ENCODE measurements at regions not wholly inside any gene's neighbourhood (a gene's known extent, or its start where the extent isn't known, plus 50 kb on each side); places are given as distances from the start of the nearest gene placed in this dataset.
"Not testable (repeated sequence)": the region's sequence is repeated elsewhere in the genome, so short reads cannot be mapped to it uniquely, and the experiment has no call there.

DNA sequence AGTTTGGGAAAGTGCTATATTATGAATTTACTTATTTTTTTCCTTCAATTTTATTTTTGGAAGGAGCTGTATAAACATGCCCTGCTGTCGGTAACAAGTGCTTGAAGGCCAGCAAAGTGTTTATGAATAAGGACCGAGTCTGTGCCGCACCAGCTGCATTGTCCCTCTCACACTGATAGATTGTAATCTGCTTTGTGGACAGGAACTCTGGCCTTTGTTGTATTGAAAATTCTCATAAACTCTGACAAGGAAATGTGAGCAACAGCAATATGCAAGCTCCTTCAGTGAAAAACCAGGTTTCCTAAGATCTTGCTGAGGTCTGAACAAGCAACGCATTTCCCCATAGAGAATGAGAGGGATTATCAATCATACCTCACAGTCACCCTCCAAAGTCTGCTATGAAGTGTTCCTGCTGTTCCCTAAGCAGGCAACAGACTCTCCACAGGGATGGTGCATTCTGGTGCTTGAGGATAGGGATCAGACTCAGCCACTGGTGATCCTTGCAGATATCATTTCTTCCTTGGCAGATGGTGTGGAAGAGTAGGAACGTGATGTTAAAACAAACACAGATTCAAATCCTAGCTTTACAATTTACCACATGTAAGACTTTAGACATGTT is 109.6 kb downstream of the KCNJ2 start:
- DNase-seq (ENCODE audit: low read depth) = no peak

DNA sequence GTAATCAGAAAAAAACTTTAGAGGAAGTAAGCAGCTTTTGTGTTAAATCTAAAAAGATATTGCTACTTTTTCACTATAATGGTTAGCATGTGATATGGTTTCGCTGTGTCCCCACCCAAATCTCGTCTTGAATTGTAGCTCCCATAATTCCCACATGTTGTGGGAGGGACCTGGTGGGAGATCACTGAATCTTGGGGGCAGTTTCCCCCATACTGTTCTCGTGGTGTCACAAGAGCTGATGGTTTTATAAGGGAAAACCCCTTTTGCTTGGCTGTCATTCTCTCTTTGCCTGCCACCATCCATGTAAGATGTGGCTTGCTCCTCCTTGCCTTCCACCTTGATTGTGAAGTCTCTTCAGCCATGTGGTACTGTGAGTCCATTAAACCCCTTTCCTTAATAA is 117.1 kb downstream of the KCNJ2 start:
- no peak for DNase-seq (ENCODE audit: low read depth)

DNA sequence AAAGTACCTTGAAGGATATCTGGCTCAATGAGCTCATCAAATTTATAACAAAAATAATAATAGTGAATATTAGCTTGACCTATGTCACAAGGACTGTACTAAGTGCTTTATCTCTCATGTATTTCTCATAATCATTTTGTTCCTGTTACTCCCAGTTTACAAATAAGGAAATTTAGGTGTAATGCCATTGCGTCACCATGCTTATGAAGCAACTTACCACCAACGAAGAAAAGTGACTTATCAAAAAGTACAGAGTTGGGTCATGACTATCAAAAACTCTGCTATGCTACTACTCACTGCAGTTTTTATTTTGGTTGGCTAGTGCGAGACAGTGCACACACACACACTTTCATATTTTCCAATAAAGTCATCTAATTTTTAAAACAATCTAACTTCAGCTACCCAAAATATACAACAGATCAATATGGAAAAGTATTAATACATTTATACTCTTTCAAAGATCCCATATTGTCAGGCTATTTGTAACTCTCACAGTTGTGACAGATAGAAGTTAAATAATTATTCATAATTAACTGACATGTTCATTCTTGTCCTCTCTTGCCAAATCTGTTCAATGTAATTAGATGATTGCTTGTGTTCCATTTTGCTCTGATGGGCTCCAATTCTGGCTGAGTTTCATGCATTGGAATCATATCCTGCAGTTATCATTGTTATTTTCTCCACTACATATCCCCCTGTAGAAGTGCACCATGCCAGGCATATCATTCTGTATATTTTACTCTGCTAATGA is 119.4 kb downstream of the KCNJ2 start:
- DNase-seq (ENCODE audit: low read depth) = no peak

DNA sequence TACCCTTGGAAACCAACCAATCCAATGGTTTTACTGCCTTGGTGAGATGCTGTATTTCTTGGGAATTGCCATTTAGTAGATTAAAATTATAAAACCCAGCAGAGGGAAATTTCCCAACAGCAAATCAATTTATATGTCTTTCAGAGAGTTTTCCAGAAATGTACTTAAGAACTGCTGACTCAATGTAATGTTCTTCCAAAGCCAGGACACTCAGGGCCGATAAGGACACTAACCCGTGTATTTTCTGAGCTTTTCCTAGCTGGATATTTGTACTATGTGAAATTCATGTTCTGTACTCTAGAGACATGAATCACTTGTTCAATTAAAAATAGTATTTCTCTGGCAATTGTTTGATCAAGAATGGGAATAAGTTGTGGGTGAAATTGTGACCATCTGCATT is 121.4 kb downstream of the KCNJ2 start:
- DNase-seq (ENCODE audit: low read depth) = no peak

DNA sequence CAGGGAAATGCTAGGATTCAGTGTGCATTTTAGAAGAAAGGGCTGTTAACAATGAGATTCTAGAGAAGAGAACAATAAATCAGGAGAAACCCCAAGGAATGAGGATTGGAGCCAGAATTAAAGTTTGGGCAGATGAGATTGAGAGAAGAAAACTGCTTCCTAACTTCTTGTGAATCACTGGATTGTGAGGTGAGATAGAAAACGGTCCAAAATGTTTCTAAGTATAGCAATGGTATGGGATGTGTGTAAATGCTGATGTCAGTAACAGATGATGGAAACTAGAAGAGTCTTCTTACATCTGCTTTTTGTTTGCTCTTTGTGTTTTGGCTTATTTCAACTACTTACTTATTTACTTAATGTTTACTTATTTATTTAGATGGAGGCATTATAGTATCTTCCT is 123.0 kb downstream of the KCNJ2 start:
- DNase-seq (ENCODE audit: low read depth) = no peak

DNA sequence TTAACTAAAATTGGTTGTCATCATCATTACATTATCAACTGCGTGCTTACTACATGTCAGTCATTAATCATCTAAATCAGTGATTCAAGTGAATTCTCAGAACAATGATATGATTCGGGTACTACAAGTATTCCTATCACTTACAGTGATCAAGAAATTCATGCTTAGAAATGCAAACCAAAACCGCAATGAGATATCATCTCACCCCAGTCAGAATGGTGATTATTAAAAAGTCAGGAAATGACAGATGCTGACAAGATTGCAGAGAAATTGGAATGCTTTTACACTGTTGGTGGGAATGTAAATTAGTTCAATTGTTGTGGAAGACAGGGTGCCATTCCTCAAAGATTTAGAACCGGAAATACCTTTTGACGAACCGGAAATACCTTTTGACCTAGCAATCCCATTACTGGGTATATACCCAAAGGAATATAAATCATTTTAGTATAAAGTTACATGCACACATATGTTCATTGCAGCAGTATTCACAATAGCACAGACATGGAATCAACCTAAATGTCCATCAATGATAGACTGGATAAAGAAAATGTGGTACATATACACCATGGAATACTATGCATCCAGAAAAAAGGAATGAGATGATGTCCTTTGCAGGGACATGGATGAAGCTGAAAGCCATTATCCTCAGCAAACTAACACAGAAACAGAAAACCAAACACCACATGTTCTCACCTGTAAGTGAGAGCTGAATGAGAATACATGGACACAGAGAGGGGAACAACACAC is 124.4 kb downstream of the KCNJ2 start:
- not testable (repeated sequence) for DNase-seq (ENCODE audit: low read depth)

DNA sequence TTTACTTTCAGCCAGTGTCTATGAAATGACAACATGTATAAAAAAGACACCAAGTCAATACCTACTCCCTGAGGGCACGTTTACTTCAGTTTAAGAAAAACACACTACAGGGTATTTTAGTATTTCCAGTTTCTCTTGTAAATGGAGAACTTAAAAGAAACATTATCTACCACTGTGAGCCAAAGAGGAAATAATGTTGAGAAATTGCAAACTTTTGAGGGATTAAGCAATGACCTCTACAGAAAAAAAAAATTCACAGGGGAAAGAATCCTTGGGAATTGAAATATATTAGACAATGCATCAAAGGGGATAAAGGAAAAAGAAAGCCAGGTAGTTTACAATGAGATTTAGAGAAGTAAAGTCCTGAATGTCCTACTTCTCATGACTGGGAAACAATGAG is 126.0 kb downstream of the KCNJ2 start:
- DNase-seq (ENCODE audit: low read depth) = no peak

DNA sequence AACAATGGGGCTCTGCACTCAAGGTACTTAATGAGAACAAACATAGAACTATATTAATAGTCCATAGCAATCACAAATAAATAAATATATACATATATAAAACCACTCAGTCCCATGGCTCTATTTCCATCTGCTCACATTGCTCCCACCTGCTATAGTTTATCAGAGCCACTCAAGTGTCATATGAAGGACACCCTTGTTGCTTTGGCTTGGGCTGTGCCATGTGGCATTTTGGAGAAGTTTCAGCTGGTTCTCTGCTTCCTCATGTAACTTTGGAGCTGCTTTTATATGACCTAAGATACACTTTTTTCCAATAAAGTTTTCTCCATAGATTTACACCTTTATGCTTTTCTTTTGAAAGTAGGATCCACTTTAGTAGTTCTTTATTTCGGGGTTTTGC is 126.4 kb downstream of the KCNJ2 start:
- DNase-seq (ENCODE audit: low read depth) = no peak

DNA sequence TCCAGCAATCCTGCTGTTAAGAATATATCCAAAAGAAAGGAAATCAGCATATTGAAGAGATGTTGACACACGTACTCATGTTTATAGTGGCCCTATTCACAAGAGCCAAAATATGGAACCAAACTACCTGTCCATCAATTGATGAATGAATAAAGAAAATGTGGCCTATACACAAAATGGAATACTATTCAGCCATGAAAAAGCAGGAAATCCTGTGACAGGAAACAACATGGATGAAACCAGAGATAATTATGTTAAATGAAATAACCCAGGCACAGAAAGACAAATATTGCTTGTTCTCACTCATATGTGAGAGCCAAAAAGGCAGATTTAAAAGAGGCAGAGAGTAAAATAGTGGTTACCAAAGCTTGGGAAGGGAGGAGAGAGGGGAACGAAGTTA is 127.1 kb downstream of the KCNJ2 start:
- no peak for DNase-seq (ENCODE audit: low read depth)

DNA sequence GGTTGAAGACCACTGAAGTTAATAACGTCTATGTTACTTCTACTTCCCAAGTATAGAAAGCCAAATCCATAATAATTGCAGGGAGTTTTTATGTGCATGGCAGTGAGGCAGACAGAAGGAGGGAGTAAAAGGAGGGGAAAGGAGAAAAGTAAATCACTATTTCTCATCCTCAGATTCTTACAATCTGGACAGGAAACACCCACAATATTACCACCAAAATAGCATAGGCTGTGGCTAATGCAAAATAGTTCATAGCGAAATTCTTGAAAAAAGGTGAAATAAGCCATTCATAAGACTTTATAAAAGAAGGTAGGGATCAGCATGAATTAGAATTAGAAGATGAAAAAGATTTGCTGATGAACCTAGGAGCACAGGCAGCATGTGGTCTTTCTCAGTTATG is 128.1 kb downstream of the KCNJ2 start:
- no peak for DNase-seq (ENCODE audit: low read depth)

DNA sequence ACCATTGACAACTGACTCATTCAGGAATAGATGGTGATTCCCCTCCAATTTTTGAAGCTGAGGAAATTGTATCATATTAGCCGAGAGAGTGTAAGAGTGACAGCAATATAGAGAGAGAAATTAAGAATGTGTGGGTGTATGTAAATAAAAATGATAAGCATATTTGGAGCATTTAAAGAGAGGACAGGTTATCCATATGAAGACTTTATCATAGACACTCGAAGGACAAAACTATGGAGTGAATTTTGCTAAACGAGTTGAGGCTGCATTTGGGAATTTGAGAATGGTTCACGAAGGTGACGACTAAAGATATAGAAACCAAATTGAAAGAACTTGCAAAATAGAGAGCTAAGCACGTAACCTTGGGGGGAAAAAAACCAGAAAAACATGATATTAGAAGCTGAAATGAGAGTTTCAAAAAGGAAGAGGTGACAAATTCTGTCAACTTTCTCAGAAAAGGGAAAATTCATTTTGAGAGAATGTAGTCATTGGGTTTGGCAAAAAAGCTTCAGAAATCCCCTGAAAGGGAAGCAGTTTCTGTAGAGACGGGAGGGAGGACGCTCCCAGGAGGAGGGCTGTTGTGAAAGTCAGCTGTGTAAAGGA is 129.7 kb downstream of the KCNJ2 start:
- DNase-seq (ENCODE audit: low read depth) = no peak

DNA sequence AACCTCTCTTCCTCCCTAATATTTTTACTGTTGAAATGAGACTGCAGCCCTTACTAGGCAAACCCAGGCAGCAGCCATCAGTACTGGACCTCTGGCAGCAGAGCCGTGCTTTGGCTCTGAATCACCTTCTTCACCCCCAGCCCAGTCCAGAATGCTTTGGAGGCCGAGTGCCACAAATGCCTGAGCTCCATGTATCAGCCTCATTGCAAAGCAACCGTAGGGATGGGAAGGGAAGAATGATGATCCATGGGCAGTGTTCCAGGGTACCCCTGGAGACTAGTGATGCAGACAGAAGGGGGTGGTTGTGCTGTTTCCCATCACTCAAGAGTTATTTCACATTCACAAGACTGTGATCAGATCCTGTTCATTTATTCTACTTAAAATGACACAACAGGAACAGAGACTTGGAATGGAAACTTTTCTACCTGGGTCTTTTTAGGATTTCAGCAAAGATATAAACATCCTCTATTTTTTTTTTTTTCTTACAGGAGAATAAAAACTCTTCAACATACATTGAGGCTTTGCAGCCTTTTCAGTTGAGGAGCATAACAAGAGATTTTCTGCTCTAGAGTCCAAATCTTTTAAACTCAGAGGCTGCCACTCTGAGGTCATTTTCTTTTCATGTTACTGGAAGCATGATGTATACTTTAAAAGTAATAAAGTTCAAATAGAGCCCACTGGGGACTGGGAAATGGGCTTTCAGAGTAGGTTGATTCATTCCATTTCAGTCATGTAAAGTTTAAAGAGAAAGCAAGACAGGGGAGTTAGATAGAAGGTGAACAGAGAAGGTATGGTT is 138.3 kb downstream of the KCNJ2 start:
- DNase-seq (ENCODE audit: low read depth) = no peak

DNA sequence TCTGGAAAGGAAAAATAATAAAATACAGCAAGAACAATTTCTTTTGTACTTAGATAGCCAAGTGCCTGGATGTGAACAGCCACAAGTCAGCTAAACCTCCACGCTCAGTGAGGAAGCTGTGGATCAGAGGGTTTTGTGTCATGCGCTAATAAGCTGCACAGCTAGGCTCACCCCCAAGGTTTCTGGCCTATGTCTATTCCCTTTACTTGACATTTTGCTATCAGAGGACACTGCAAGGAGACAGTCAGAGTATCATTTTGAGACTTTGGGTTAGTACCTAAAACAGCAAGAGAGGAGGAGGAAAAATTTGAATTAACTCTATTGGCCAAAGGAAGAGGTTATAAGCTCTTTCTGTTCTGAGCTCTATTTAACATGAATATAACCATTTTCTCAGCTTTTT is 139.3 kb downstream of the KCNJ2 start:
- no peak for DNase-seq (ENCODE audit: low read depth)

DNA sequence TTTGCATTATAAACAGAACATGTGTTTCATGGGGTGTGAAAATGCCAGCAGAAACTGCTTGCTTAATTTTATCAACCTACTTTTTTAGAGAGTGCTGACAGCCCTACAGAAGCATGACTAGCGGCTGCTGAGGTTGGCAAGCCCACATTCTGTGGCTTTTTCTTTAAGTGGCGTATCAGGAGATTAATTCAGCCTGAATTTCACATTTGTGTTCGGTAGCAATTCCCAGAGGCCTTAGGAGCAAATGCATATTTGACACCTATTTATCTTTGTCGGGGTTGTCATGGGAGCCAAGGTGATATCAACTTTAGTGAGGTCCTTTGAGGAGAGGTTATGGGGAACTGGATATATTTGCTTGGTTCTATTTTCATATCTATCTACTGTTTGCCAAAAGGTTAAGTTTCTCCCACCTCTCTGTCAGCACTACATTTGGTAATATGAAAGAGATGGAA is 140.9 kb downstream of the KCNJ2 start:
- DNase-seq (ENCODE audit: low read depth) = no peak

DNA sequence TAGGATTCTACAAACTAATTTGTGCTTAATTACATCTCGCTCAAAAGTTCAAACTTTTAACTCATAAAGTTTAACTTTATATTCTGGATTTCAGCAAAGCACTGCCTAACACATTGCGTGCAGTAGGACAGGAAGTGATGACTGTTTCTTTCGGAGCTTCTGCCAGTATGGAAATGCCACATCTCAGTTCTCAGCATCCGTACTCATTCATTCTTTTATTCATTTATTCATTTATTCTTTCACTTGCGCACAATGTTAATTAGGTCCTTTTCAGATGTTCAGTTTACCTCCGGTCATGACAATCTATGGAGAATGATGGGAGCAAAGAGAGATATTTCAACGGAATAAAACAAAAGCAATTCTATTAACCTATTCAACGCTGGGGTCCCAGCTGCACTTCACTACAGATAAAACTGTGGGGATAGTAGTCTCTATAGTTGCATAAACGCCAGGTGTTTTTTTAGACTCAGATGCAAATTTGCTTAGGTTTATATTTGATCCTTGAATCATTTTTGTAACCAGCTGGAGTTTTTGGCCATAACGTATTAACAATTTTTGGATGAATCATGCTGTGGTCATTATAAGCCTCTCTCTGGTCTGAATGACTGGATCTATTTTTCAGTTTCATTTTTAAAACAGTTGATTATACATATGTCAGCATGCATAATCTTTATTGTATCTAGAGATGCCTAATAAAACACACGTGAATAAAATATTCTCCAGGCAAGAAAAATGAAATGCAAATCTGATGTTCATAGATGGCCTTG is 143.9 kb downstream of the KCNJ2 start:
- DNase-seq (ENCODE audit: low read depth) = no peak

DNA sequence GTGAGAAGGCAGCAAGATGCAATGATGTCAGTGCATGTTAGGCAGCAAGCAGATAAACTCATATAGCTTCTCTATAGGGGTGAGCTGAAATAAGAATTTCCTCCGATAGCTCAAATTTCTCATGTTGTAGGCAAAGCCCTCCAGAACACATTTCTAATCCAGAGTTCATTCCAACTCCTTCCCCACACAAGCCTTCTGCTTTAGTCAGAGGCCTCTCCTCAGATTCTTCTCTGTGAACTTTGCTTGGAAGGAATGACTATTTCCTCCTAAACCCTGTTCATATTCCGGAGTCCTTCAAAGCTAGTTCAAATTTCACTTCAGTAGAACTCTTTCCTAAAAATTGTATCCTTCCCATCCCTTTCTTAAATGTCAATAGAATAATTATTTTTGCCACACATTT is 144.8 kb downstream of the KCNJ2 start:
- no peak for DNase-seq (ENCODE audit: low read depth)

DNA sequence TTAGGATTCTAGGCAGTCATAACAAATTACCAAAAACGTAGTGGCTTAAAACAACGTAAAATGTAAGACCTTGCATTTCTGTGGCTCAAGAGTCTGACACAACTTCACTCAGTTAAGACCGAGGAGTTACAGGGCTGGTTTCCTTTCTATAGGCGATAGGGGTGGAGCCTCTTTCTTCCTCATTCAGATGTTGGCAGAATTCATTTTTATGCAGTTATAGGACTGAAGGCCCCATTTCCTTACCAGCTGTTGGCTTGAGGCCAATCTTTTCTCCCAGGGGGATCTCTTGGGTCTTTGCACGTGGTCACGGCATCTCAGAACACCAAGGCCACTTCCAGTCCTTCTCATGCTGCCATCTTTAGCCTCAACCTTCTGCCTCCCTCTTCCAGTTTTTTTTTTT is 145.2 kb downstream of the KCNJ2 start:
- no peak for DNase-seq (ENCODE audit: low read depth)

DNA sequence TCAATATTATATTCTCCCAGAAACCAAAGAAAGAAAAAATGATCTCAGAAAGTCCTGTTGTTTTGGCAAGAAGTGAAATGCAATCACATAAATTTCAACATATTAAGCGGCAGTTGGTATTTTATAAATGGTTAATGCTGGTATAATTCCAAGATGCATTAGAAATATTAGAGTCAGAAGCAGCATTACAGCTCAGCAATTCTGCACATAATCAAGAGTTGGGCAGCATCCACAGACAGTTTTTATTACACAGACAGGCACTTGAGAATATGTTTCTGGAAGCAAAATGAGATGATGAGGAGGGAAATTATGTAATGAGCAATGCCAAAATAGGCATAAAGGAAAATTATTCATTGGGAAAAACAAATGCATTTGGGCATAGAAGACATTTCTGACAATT is 148.1 kb downstream of the KCNJ2 start:
- no peak for DNase-seq (ENCODE audit: low read depth)

DNA sequence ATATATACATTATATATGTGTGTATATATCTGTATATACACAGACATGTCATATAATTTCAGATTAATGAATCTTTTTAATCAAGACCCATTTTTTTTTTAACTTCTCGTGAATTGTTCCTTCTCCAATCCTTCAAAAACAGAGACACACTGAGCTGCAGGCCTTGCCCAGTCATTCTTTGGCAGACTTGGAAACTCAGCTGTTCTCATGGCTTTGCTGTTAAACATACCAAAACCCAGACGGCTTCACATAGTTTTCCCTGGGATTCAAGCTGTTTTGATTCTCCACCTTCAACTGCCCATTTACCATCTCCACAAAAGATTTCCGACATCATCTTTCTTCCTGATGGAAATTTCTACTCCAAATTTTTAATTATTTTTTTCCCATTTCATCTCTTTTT is 148.7 kb downstream of the KCNJ2 start:
- DNase-seq (ENCODE audit: low read depth) = no peak

DNA sequence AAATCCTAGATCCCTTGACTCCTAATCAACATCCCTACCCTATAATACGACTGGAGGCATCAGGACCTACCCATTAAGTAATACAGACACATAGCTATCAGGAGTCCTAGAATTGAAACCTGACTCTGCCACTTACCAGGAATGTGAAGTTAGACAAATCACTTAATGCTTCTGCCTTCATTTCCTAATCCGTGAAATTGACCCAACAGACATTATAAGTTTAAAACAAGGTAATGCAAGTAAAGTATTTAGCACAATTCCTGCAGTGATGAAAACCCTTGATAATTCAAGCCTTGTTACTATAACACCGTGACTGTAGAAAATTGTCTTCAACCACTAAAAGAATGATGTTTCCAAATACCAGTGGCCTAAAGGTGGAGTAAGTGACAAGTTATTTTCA is 150.2 kb downstream of the KCNJ2 start:
- DNase-seq (ENCODE audit: low read depth) = no peak

DNA sequence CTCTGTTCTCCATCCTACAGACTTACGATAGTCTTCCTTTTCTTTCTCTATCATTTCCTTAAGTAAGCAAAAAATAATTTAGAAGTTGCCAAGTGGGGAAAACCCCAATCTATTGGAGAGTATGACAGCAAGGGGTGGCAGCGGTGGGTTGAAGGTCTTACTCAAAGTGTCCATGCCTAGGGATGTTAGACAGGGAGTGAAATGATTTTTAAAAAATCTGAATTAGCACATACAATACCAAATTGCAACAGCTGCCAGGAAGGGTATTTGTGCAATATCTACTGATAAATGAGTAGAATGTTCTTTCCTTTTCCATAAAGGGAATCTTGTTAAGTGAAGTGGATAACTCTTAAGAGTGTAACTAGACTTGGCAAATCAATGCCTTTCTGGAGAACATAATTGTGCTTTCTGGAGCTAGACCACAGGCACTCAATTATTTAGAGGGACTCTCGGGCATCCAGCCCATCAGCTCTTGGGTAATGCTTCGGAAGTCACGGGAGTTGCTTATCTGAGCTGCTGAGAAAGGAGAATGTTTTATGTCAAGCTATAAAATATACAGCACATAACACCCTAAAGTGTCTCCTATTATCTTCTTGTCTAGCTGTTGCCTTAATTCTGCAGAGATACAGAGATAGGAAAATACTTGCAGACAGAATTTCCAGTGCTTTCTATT is 151.5 kb downstream of the KCNJ2 start:
- DNase-seq (ENCODE audit: low read depth) = no peak

Data from EH (cell line).